ENCODE measurements at regions not wholly inside any gene's neighbourhood (a gene's known extent, or its start where the extent isn't known, plus 50 kb on each side); places are given as distances from the start of the nearest gene placed in this dataset.

GRCh38 chr3:73291541-73291940 is 230.1 kb downstream of the EBLN2 start:
- no peak for TF ChIP-seq CTCF (IDR thresholded peaks at IDR 0.05)
- no peak for TF ChIP-seq POLR2A (IDR thresholded peaks at IDR 0.05)

Data from right lobe of liver (tissue), 4 donors.